ENCODE measurements at regions not wholly inside any gene's neighbourhood (a gene's known extent, or its start where the extent isn't known, plus 50 kb on each side); places are given as distances from the start of the nearest gene placed in this dataset.

DNA sequence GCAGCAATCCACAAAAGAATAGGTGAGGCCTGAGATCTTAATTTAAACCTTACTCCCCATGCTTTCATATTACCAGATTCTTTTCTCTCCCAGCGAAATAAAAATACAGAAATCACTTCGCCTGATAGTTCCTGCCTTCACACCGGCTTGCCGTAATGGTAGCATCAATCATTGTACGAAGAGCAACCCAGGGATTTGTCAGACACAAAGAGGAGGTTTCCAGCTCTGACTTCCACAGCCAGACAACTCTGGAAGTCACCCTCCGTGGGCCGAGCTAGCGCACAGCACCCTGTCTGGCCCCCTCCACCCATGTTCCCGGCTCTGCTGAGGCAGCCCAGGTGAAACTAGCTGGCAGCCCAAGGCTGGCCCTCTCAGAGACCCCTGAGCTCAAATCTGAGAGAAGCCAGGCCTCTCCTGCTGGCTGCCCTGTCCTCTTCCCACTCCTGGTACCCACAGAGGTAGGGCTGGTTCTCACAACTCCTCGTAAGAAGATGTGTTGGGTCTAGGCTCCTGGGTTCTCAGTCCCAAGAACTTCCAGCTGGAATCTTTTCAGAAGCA is 156.9 kb upstream of the BNIP2 start:
- CTCF ChIA-PET = interaction anchor here (1.2 kb wide), 1 partner anchor 17 kb away, joined by 3 read pairs; no protein-coding TSS in a partner anchor
- no peak overlapping the region for H3K4me3 Mint-ChIP-seq
- DNase-seq (no peak), ATAC-seq (no peak)
- H3K36me3 Mint-ChIP-seq (ENCODE audit: low read depth) = no peaks in the 10 kb centered on the region
- H3K27ac Mint-ChIP-seq = no peak overlapping the region
- no peaks in the 10 kb centered on the region for H3K9me3 Mint-ChIP-seq (ENCODE audit: insufficient read depth)
- POLR2A ChIA-PET = no interaction called here
- no peaks in the 10 kb centered on the region for H3K4me1 Mint-ChIP-seq (ENCODE audit: low read depth)
- peaks cover 8% of the 10 kb centered on the region for H3K27me3 Mint-ChIP-seq (ENCODE audit: low read depth)

DNA sequence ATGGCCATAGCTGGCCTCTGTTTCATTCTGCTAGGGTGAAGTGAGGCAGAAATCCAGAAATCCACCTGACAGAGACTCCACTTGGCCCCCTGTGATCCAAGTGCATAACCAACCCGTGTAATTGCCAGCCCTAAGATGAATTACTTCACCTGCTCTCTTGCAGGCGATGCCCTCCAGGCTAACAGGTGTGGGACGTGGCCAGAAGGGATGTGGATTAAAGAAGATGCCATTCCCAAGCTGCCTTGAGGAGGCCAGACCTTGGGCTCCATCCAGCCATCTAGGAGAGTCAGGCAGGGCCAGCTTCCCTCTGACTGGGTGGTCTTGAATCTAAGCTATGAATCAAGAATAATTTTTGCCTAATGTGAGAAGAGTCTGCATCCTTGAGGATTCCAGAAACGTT is 154.5 kb upstream of the BNIP2 start:
- H3K27me3 Mint-ChIP-seq (ENCODE audit: low read depth) = peaks cover 2% of the 10 kb centered on the region
- ATAC-seq (no peak), DNase-seq (no peak)
- no peaks in the 10 kb centered on the region for H3K9me3 Mint-ChIP-seq (ENCODE audit: insufficient read depth)
- H3K4me1 Mint-ChIP-seq (ENCODE audit: low read depth) = peaks cover 17% of the 10 kb centered on the region
- H3K4me3 Mint-ChIP-seq = no peak overlapping the region
- no peak overlapping the region for H3K27ac Mint-ChIP-seq
- ChIA-PET POLR2A (no interaction called here), CTCF (interaction anchor here (0.6 to 2.1 kb wide), 3 partner anchors 16 to 484 kb away, joined by 3 to 9 read pairs (median 5); no protein-coding TSS in a partner anchor)
- no peaks in the 10 kb centered on the region for H3K36me3 Mint-ChIP-seq (ENCODE audit: low read depth)

DNA sequence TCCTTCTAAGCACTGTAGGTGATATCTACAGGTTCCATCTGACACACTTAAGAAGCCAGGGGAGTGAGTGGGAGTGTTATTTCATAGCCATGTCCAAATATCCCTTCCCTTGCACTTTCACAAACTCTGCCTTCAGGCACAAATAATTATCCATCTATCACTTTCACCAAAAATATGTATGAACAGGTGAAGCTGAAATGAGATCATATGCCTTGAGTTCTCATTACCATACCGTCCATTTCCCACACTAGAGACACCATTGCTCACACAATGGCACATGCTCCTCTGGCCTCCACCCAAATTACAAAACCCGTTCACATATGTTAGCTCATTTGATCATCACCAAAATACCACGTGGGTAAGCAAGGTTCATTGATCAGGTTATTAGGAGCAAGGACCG is 151.9 kb upstream of the BNIP2 start:
- CTCF ChIA-PET = interaction anchor here (1.2 kb wide), 1 partner anchor 28 kb away, joined by 3 read pairs; no protein-coding TSS in a partner anchor
- Mint-ChIP-seq H3K36me3 (ENCODE audit: low read depth) (peaks cover 4% of the 10 kb centered on the region), H3K4me1 (ENCODE audit: low read depth) (peaks cover 37% of the 10 kb centered on the region), H3K27me3 (ENCODE audit: low read depth) (peaks cover 2% of the 10 kb centered on the region), H3K4me3 (no peak overlapping the region), H3K9me3 (ENCODE audit: insufficient read depth) (peaks cover 6% of the 10 kb centered on the region), H3K27ac (no peak overlapping the region)
- no peak for ATAC-seq
- no peak for DNase-seq
- POLR2A ChIA-PET = no interaction called here

DNA sequence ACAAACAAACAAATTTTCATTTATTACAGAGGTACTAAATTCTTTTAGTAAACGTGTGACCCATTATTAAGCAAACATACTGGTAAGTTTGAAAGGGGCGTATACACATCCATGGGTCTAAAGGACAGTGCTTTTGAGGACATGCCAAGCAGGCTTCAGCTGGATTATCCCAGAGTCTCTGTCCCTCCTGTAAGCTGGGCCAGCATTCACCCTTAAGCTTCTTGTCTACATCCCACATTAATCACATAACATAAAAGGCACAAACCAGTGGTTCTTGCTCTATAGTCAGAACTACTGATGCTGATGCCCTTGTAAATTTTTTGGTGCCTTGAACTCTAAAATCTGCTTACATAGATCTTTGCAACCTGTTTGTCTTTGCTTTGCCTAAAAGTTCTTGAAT is 150.8 kb upstream of the BNIP2 start:
- no peak overlapping the region for H3K27ac Mint-ChIP-seq
- no peak overlapping the region for H3K4me3 Mint-ChIP-seq
- H3K27me3 Mint-ChIP-seq (ENCODE audit: low read depth) = peaks cover 2% of the 10 kb centered on the region
- ChIA-PET CTCF (interaction anchor here (1.2 to 1.3 kb wide), 2 partner anchors 27 to 42 kb away, joined by 3 to 4 read pairs; no protein-coding TSS in a partner anchor), POLR2A (no interaction called here)
- H3K36me3 Mint-ChIP-seq (ENCODE audit: low read depth) = peaks cover 6% of the 10 kb centered on the region
- no peak for DNase-seq
- no peak for ATAC-seq
- H3K4me1 Mint-ChIP-seq (ENCODE audit: low read depth) = peaks cover 47% of the 10 kb centered on the region
- peaks cover 6% of the 10 kb centered on the region for H3K9me3 Mint-ChIP-seq (ENCODE audit: insufficient read depth)

DNA sequence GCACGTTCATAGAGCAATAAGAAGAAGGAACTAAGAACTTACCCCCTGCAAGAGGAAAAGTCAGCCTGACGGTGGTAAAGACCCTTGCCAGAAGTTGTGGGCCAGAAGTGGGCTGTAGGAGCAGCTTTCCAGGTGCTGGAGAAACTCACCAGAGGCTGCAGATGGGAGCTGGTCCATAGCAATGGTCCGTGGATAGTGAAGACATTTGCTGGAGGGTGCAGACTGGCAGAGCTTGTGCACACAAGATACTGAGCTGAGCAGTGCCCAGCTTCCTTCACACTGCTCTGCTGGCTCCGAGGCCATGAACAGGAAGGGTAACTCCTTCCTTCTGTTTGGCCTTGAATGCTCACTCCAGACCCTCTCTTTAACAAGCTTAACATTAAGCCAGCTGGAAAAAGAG is 149.8 kb upstream of the BNIP2 start:
- DNase-seq (peak; percentile 23), ATAC-seq (peak; percentile 71)
- no peak overlapping the region for H3K4me3 Mint-ChIP-seq
- peaks cover 57% of the 10 kb centered on the region for H3K4me1 Mint-ChIP-seq (ENCODE audit: low read depth)
- H3K9me3 Mint-ChIP-seq (ENCODE audit: insufficient read depth) = peaks cover 6% of the 10 kb centered on the region
- H3K36me3 Mint-ChIP-seq (ENCODE audit: low read depth) = peaks cover 6% of the 10 kb centered on the region
- POLR2A ChIA-PET = no interaction called here
- H3K27ac Mint-ChIP-seq = peak overlapping the region; percentile 79
- CTCF ChIA-PET = interaction anchor here (1.3 kb wide), 1 partner anchor 41 kb away, joined by 4 read pairs; no protein-coding TSS in a partner anchor
- no peaks in the 10 kb centered on the region for H3K27me3 Mint-ChIP-seq (ENCODE audit: low read depth)

DNA sequence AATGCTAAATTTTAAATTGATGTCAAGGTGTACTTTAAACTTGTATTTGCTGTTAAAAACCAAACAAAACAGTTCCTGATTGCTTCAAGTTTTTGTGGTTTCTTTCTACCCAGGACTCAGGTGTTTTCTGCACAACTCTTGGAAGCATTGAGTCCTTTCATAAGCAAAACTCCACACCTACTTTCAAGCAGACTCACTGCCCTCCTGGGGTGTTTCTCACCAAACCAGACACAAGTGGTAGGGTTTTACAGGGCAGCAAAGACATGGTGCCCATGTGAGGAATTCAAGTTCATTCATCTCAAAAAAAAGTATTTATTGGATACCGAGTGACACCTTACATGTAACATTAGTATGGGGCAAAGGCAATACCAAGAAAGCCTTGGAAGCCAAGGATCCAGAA is 146.7 kb upstream of the BNIP2 start:
- H3K4me1 Mint-ChIP-seq (ENCODE audit: low read depth) = peaks cover 59% of the 10 kb centered on the region
- DNase-seq (no peak), ATAC-seq (no peak)
- H3K36me3 Mint-ChIP-seq (ENCODE audit: low read depth) = peaks cover 6% of the 10 kb centered on the region
- no peak overlapping the region for H3K27ac Mint-ChIP-seq
- no peaks in the 10 kb centered on the region for H3K27me3 Mint-ChIP-seq (ENCODE audit: low read depth)
- ChIA-PET POLR2A (interaction anchor here (0.8 kb wide), 1 partner anchor 38 kb away, joined by 3 read pairs; no protein-coding TSS in a partner anchor), CTCF (no interaction called here)
- no peak overlapping the region for H3K4me3 Mint-ChIP-seq
- H3K9me3 Mint-ChIP-seq (ENCODE audit: insufficient read depth) = peaks cover 6% of the 10 kb centered on the region

DNA sequence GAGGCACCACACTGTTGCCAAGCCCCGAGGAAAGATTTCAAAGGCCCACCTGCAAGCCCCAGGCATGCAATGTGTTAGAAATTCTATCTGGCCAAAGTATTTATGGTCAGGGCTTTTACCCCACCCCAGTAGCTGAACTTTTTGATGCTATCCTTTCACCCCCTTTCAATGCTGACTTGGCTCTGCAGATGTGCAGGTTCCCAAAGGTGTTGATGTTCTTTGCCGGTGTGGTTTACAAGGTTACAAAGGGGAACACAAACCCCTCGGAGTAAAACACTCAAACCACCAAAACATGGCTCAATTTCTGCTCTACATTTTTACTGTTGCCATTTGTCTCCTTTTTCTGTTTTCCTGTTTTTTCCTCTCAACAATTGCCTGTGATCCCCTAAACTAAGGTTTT is 145.4 kb upstream of the BNIP2 start:
- Mint-ChIP-seq H3K4me1 (ENCODE audit: low read depth) (peaks cover 48% of the 10 kb centered on the region), H3K36me3 (ENCODE audit: low read depth) (peaks cover 6% of the 10 kb centered on the region), H3K27me3 (ENCODE audit: low read depth) (peaks cover 2% of the 10 kb centered on the region), H3K4me3 (no peak overlapping the region), H3K27ac (no peak overlapping the region), H3K9me3 (ENCODE audit: insufficient read depth) (peaks cover 6% of the 10 kb centered on the region)
- CTCF ChIA-PET = interaction anchor here (0.6 kb wide), 1 partner anchor 43 kb away, joined by 3 read pairs; no protein-coding TSS in a partner anchor
- POLR2A ChIA-PET = no interaction called here
- ATAC-seq (no peak), DNase-seq (no peak)

DNA sequence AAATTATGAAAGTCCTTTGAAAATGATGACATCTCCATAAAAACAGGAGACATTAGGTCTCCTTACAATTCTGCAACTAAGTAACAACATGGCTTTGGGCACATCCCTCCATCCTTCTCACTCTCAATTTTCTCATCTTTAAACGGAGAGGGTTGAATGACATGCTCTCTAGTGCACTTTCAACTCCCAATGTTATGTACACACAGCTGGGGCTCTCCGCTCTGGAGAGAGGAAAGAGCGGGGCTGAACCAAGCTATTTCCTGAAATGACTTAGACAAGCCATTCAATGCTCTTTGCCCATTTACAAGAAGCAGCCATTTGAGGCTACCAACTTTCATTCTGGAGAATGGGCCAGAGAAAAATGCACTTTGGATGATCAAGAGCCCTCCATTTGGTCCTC is 144.2 kb upstream of the BNIP2 start:
- H3K27ac Mint-ChIP-seq = no peak overlapping the region
- CTCF ChIA-PET = no interaction called here

DNA sequence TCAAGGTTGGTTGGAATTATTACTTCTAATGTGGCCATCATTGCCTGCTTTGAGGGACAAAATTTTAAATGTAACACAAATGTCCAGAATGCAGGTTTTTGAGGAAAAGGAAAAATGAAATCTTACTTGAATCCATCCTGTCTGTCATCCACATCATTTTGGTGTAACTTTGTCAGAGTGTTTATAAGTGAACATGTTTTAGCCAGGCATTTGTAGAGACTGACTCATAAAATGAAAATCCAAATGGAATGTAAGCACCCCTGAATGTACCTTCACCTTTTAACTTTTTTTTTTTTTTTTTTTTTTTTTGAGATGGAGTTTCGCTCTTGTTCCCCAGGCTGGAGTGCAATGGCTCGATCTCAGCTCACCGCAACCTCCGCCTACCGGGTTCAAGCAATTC is 141.8 kb upstream of the BNIP2 start:
- ATAC-seq (no peak), DNase-seq (no peak)
- no peak overlapping the region for H3K4me3 Mint-ChIP-seq
- H3K27ac Mint-ChIP-seq = no peak overlapping the region
- H3K9me3 Mint-ChIP-seq (ENCODE audit: insufficient read depth) = no peaks in the 10 kb centered on the region
- peaks cover 20% of the 10 kb centered on the region for H3K4me1 Mint-ChIP-seq (ENCODE audit: low read depth)
- H3K27me3 Mint-ChIP-seq (ENCODE audit: low read depth) = peaks cover 6% of the 10 kb centered on the region
- ChIA-PET CTCF (no interaction called here), POLR2A (no interaction called here)
- H3K36me3 Mint-ChIP-seq (ENCODE audit: low read depth) = peaks cover under 1% of the 10 kb centered on the region

More for the DNA sequence above, 144.2 kb upstream of the BNIP2 start:
- H3K4me3 Mint-ChIP-seq = no peak overlapping the region
- peaks cover 5% of the 10 kb centered on the region for H3K27me3 Mint-ChIP-seq (ENCODE audit: low read depth)
- POLR2A ChIA-PET = no interaction called here
- H3K9me3 Mint-ChIP-seq (ENCODE audit: insufficient read depth) = peaks cover 6% of the 10 kb centered on the region
- H3K36me3 Mint-ChIP-seq (ENCODE audit: low read depth) = peaks cover 6% of the 10 kb centered on the region
- no peak for DNase-seq
- peaks cover 39% of the 10 kb centered on the region for H3K4me1 Mint-ChIP-seq (ENCODE audit: low read depth)
- no peak for ATAC-seq

DNA sequence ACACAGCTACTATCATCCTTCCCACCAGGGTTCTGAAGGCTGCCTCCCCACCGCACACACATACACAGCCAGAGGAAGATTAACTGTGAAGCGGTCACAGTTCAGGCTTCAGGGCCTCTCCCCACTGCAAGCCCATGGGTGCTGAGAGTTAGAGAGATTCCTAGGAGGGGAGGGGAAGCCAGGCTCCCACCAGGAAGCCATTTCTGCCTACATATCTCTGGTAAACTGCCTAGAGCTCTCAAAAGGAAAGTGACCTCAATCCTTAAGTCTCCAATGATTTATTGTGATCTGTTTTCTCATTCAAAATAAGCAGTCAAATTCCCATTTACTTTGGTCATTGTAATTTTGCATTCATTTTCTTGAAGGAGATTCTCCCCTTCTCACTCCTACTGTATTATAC is 141.0 kb upstream of the BNIP2 start:
- H3K27ac Mint-ChIP-seq = no peak overlapping the region
- no peaks in the 10 kb centered on the region for H3K9me3 Mint-ChIP-seq (ENCODE audit: insufficient read depth)
- H3K36me3 Mint-ChIP-seq (ENCODE audit: low read depth) = no peaks in the 10 kb centered on the region
- DNase-seq = no peak
- no peak overlapping the region for H3K4me3 Mint-ChIP-seq
- peaks cover 6% of the 10 kb centered on the region for H3K27me3 Mint-ChIP-seq (ENCODE audit: low read depth)
- ChIA-PET POLR2A (no interaction called here), CTCF (no interaction called here)
- H3K4me1 Mint-ChIP-seq (ENCODE audit: low read depth) = peaks cover 13% of the 10 kb centered on the region
- no peak for ATAC-seq

DNA sequence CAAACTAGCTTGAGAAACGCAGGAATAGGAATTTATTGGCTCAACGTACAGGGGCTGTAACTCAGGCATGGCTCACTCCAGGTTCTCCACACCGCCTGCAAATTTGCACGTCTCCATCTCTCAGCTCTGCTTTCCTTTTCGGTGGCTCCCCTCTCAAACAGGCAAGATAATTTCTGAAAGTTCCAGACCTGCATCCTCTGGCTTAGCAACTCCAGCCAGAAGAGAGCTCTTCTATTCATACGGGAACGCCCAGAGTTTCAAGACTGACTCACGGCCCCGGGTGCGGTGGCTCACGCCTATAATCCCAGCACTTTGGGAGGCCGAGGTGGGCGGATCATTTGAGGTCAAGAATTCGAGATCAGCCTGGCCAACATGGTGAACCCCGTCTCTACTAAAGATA is 139.7 kb upstream of the BNIP2 start:
- no peak for ATAC-seq
- Mint-ChIP-seq H3K4me3 (no peak overlapping the region), H3K9me3 (ENCODE audit: insufficient read depth) (peaks cover 4% of the 10 kb centered on the region), H3K4me1 (ENCODE audit: low read depth) (peaks cover 2% of the 10 kb centered on the region), H3K36me3 (ENCODE audit: low read depth) (no peaks in the 10 kb centered on the region), H3K27ac (no peak overlapping the region), H3K27me3 (ENCODE audit: low read depth) (peaks cover 6% of the 10 kb centered on the region)
- CTCF ChIA-PET = interaction anchor here (1.1 kb wide), 1 partner anchor 13 kb away, joined by 3 read pairs; no protein-coding TSS in a partner anchor
- POLR2A ChIA-PET = no interaction called here
- no peak for DNase-seq

DNA sequence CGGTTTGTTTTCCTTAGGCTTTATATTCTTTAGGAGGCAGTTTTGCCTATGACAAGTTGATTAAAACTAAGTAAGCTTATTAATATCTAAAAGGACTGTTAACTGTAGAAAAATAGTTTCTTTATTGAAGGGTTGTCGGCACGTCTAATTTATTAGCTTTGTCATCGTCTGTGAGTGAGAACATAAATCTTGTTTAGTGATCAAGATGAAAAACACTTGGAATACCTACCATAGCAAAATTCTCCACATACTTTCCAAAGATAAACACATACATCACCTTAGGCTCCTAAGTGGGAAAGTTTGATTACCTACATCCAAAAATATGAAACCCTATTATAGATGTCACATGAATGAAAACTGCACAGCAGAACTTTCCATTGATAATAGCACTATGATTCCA is 139.1 kb upstream of the BNIP2 start:
- CTCF ChIA-PET = interaction anchor here (1.1 to 2.0 kb wide), 2 partner anchors 12 to 16 kb away, joined by 3 to 5 read pairs; no protein-coding TSS in a partner anchor
- POLR2A ChIA-PET = no interaction called here
- Mint-ChIP-seq H3K27me3 (ENCODE audit: low read depth) (peaks cover 6% of the 10 kb centered on the region), H3K36me3 (ENCODE audit: low read depth) (no peaks in the 10 kb centered on the region), H3K27ac (no peak overlapping the region), H3K4me1 (ENCODE audit: low read depth) (no peaks in the 10 kb centered on the region), H3K4me3 (no peak overlapping the region), H3K9me3 (ENCODE audit: insufficient read depth) (peaks cover 10% of the 10 kb centered on the region)
- DNase-seq (no peak), ATAC-seq (no peak)

DNA sequence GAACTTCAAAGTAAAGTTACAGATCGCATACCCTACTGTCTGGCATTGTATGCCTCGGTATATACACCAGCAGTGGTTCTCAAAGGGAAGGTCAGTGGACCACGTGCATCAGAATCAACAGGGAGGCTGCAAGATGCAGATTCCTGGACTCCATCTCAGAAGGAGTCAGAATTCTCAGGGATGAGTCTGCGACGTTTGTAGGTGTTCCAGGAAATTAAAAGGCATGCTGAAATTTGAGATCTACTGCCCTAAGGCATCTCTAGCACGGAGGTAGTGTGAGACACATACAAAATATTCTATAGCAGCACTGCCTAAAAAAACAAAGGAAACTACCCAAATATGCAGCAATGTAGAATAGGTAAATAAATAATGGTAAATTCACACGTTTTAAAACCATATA is 136.8 kb upstream of the BNIP2 start:
- no peaks in the 10 kb centered on the region for H3K4me1 Mint-ChIP-seq (ENCODE audit: low read depth)
- ATAC-seq (no peak), DNase-seq (no peak)
- CTCF ChIA-PET = no interaction called here
- H3K27ac Mint-ChIP-seq = no peak overlapping the region
- peaks cover 6% of the 10 kb centered on the region for H3K27me3 Mint-ChIP-seq (ENCODE audit: low read depth)
- peaks cover 13% of the 10 kb centered on the region for H3K9me3 Mint-ChIP-seq (ENCODE audit: insufficient read depth)
- POLR2A ChIA-PET = no interaction called here
- no peaks in the 10 kb centered on the region for H3K36me3 Mint-ChIP-seq (ENCODE audit: low read depth)
- H3K4me3 Mint-ChIP-seq = no peak overlapping the region
